Activated CD8-positive, alpha-beta memory T cell treated with anti-CD3 and anti-CD28 coated beads, Interleukin-2, amount 50 U/mL, for 24 hours (primary cell): ENCODE measurements at regions not wholly inside any gene's neighbourhood (a gene's known extent, or its start where the extent isn't known, plus 50 kb on each side); places are given as distances from the start of the nearest gene placed in this dataset.

ENCODE experiments used
- DNase-seq: peaks from one replicate; pipeline ENCODE4 v3.0.0-alpha.2; 2020; ENCODE audit errors: extremely low read depth

DNA sequence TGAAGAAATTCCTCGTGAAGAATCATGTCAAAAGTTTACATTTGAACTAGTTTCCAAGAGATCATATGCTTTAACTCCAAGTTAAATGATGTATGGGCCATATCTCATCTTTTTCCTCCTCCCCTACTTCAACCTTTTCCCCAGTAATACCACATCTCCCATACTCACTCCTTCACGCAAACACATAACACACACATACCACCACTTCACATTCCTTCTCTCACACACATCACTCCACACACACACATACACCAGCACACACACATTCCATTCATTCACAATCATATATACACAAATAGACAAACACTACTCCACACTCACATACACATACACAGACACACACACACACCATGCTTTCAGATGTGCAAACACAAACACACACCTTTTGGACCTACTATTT is 769.0 kb upstream of the NR2F2 start:
- no peak for DNase-seq

DNA sequence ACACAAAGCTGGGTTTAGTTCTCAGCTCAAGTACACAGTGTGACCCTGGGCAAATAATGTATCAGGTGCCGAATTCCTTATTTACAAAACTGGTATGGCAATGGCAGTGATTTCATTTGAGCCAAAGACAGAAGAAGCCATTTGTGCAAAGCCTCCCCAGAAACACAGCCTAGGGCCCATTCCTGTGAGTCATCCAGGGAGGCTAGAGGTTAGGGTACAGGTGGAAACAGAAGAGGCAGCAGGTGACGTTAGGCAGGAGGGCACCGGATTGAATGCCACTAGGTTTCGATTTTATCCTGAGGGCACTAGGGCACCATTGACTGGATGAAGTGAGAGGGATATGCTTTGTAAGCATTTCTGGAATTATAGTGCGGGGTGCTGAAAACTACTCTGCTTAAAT is 766.9 kb upstream of the NR2F2 start:
- no peak for DNase-seq

DNA sequence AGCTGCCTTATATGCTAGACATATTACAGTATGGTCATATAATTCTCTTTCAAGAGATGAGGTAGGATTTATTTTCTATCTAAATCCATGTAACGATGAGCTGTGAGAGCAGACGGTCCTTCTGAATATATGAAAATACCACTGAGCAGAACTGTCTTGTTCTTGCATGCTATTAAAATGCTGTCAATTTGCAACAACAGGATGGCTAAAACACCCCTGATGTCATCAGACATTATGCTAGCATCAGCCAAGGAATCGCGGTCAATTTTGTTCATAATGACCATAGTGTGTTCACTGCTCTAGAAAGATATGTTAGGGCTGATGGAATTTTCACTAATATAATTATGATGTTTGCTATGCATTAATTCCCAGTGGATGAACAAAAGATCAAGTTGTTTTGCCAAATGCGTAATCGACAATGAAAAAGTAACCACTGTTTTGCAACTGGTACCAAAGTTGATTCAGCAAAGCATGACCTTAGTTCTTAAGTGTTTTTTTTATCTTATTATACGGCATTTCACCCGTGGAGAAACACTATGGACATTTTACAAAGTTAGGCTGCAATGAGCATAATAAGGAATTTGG is 765.4 kb upstream of the NR2F2 start:
- DNase-seq: no peak

DNA sequence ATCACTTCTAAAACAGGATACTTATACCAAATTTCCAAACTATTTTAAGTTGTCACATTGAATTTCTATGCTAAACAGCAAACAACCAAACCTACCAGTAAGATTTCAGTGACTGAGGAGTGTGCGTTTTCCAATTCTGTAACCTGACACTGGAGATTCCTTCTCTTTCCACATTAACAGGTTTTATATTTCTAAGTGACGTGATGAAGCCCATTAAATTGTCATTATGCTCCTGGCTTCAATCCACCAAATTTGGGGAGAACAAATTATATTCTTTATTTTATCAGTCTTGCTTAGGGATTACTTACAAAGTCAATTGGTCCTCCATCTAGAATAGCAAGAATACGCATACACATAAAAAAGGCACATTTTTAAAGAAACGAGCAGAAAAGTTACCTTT is 764.8 kb upstream of the NR2F2 start:
- DNase-seq: no peak

DNA sequence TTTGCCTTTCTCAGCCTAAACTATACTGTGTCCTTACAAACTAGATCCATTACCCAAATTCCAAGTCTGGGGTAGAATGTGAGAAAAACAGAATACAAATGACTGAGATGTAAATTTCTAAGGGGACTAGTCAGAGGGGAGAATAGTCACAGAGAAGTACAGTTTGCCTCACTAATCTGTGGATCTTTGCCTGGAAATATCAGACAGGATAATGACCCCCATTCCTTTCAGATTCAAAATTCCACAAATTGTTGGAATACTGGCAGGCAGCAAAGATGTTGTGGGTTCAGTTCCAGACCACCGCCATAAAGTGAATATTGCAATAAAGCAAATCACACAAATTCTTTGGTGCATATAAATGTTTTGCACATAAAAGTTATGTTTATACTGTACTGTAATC is 762.8 kb upstream of the NR2F2 start:
- DNase-seq: no peak

DNA sequence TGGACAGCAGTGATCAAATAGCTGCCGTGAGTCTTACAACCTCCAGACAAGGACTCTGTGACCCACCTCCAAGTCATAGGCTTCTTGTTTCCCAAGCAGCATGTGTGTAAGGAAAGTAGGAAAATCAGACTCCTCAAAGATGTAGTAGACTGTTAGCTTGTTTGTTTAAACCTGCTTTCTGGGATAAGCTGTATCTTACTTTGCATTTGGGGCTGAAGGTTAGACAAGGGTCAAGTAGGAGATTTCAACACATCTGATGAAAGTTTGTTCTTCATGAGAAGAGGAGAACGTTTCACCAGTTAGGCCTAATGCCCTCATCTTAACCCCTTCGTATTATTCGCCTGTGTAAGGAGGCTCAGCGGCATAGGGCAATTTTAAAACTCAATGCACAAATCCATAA is 756.4 kb upstream of the NR2F2 start:
- no peak for DNase-seq

DNA sequence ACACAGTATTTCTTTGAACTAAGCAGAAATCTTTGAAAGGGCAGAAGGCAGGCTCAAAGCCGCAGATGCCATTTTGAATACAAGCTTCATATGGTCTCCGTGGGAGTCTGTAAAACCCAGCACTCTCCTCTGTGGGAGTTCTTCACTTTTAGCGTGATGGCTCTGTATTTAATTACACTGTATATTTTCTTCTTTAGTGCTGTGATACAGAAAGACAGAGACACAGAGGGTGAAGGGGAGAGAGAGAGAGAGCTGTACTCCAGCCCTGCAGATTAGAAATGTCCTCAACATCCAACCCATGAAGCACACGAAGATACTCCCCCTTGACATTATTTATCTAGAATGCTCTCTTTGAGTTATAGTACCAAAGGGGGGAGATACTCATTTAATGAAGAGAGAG is 752.6 kb upstream of the NR2F2 start:
- no peak for DNase-seq

DNA sequence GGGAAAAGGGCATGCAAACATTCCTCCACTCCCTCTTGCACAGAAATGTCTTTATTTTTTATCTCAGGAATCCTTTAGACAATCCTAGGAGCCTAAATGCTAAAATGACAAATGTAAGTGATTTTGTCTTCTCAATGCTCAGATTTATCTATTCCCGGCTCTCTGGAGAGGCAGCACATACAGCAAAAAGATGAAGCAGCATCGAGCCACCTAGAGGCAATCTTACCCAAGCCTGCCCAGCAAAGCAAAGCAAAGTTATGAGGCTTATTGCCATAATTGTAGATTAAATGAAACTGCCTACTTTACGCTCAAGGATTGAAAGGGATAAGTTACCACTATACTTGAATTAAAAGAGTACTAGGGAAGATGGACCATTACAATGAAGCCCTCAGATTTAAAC is 750.4 kb upstream of the NR2F2 start:
- no peak for DNase-seq

DNA sequence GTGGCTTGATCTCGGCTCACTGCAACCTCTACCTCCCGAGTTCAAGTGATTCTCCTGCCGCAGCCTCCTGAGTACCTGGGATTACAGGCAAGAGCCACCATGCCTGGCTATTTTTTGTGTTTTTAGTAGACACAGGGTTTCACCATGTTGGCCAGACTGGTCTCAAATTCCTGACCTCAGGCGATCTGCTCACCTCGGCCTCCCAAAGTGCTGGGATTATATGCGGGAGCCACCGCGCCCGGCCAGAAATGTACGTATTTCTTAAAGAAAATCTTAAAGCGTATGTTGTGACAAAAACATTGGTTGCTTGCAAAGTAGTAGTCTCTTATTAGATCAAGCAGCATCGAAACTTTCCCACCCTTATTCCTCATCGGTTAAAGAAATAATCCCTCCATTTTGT is 748.9 kb upstream of the NR2F2 start:
- no peak for DNase-seq

DNA sequence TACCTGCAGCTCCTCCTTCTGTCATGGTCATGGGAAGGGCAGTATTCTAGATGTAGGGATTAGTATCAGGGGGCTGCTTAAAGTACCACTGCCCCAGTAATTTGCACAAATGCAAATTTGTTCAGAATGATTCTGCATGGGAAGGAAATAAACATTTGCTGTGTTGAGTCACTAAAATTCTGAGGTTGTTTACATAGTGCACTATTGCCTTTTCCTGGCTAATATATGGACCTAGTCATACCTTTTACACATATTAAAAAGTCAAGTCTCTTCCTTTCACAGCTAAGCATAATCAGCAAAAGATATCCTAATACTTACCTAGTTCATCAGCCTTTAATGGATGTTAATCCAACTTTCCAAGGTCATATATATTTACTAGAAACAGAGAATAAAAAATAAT is 746.4 kb upstream of the NR2F2 start:
- no peak for DNase-seq

DNA sequence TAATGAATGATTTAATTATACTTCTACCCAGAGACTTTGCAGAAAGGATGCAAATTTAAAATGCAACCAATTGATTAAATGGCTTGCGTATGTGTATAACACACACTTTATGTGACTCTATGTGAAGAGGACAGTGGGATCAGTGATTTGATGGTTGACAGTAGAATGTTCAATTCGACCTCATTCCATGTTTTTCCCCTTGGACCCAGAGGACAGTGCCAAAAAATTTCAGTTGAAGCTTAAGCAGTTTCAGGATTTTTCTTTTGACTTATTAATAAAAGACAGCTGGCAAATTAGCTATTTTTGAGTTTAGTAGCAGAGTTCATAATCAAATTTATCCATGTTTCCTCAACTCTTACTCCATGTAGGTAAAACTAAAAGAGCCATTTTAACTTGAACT is 742.4 kb upstream of the NR2F2 start:
- no peak for DNase-seq

DNA sequence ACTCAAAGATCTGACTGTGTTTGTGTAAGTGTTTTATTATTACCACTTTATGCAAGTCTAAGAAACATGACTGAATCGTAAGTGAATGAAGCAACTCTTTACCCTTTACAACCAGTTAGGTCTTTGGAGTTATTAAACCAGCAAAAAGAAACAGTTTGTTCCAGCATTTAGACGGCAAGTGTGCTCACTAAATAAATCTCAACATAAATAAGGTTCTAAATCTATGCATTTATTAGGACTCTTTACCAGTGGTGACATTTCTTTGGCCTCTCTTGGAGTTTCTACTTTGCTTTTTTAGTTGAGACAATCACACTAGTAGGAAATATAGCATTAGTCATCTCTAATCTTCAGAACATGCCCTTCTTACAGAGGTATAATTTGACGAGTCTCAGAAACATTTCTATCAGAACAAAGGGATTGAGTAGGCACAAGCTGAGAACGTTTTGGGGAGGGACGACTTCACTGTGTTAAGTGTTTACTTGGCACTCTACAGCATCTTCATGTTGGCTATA is 739.9 kb upstream of the NR2F2 start:
- DNase-seq: no peak

DNA sequence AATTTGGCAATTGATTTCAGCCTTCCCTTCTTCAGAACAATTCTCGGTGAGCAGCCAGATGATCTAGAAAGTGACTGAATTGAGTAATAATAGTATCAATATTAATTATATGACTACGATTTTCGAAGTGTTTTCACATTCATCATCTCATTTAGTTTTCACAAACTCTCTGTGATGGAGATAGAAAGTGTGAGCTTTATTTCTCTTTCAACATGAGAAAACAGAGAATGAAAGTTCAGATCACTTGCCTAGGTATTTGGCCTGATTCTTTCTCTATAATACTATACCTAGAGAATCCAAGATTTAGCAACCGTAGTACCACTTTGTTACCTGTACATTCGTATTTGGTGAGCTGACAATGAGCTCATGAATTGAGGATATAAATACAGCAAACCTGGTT is 739.2 kb upstream of the NR2F2 start:
- DNase-seq: no peak

DNA sequence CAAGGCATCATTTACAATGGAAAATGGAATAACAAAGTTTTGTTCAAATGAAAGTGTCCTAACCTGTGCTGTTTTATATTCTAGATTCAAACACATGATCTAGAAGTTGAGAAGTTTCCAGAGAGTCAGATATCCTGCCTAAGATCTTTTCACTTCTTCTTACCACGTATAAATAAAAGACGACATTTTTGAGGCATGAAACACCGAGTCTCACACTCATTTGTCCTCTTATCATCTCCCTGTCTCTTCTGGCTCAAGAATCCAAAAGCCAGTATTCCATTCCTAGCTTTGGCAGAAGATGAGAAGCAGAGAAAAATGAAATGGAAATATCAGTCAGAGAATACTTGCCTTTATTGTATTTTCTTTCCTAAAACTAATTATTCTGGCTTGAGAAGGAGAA is 738.6 kb upstream of the NR2F2 start:
- no peak for DNase-seq

DNA sequence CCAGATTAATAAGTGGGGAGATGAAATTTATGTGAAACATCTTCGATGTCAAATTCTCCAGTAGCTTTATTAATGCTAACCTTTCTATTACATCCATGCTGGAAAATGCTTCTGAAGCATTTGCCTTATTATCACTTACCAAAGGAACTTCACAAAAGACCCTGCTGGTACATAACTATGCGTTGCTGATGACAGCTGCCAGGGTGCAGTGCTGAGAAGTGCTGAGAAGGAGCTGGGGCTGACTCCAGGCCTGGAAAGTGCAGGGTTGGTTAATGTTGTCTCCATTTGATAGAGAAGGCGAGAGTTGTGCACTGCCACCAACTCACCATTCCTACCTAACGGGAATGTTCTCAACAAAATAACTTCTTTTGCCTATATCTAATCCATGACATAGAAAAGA is 736.0 kb upstream of the NR2F2 start:
- DNase-seq: no peak

DNA sequence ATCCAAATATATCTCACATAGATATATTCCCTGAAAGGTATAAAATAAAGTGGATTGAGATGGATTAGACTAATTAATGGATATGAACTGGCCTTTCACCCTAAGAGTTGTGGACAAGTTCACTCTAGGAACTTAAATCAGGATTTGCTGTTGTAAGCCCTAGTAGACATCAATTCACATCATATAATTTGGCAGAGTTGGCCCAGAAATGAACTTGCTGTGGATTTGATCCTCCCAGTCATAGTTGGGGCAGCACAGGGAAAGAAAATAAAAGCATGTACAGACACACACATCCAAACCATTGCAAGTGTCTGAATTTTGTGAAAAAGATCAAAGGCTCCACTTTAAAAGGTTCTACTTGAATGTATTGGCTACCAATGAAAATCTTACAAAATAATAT is 734.7 kb upstream of the NR2F2 start:
- no peak for DNase-seq

DNA sequence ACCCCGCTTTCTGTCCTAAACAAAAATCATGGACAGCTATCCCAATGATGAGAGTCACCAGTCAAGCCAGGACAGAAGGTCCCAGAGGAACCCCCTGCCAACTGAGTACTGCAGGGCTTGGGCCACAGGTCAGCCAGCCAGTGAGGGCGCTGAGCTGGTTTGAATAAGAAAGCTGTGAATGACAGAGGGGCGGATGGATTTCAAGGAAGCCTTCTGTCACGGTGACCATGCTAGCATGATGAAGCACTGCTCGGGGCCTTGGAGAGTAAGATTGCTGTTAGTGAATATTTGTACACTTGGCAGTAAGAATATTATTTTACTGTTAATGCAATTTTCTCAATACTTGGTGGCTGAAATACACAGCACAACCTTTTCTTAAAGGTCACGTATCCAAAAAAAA is 734.0 kb upstream of the NR2F2 start:
- no peak for DNase-seq

DNA sequence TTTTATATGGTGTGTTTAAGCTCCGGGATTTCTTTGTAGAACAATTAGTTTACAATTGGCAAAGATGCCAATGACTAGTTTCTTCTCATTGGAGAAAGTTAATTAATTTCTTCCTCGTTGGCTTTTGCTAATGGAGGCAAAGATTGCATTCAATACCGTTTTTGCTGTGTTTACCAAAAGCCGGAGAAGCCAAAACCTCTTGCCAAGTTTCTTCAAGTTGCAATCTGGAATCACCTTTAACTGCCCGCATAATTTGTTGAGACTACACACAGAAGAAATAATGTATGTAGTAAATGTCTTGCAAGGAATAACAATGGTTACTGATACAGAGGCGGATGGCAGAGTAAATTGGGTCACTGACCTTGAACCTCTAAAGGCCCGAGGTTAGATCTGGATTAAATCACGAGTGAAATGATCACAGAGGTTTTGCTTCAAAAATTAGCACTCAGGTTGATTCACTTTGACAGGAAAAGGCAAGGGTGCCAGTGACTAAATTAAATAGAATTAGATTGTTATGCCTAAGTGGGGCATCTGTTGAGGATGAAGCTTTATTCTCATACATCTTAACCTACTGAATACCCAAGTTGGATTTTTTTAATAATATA is 732.1 kb upstream of the NR2F2 start:
- no peak for DNase-seq

DNA sequence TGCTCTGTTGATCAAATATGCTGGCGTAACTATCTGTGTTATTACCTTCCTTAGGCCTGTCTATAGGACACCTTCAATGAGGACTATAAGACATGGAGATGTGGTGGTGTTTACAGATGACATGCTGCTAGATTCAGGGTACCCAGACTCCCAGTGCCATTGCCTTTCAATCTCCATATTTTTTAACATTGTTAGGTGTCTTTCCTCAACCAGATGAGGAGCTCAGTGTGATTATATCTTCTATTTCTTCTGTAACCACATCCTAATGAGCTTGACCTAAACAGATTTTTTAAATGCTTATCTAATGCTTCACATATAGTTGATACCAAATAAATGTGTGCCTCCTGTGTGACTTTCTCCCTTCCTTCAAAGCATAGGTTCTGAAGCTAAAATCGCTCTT is 730.1 kb upstream of the NR2F2 start:
- no peak for DNase-seq

DNA sequence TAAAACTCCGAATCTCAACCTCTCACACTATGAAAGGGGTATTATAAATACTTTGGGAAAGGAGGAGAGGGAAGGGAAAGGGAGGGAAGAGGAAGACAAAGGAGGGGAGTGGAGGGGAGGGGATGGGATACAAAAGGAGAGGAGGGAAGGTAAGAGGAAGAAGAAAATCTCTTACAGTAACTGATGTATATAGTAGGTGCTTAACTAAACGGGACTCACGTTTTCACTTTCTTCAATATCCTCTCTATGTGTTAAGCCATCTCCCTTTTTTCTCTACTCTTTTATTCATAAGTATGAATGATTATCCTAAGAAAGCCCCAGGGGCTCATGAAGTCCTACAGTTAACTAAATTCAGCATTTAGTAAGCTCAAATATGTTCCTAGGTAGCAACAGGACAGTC is 729.6 kb upstream of the NR2F2 start:
- DNase-seq: no peak

DNA sequence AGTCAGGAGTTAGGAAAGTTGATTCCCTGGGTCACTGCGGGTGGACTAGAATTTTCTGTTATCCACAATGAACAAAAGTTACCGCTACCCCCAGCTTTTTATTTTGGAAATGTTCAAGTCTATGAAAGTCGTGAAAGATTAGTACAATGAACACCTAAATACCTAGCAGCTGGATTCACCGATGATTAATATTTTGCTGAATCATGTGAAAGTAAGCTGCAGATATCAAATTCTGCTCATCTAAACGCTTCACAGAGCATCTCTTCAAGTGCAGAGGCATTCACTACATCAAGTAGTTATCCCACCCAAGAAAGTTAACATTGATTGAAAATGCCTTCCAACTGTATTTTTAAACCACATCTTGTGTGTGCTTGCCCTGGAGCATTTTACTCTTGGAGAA is 729.0 kb upstream of the NR2F2 start:
- no peak for DNase-seq

DNA sequence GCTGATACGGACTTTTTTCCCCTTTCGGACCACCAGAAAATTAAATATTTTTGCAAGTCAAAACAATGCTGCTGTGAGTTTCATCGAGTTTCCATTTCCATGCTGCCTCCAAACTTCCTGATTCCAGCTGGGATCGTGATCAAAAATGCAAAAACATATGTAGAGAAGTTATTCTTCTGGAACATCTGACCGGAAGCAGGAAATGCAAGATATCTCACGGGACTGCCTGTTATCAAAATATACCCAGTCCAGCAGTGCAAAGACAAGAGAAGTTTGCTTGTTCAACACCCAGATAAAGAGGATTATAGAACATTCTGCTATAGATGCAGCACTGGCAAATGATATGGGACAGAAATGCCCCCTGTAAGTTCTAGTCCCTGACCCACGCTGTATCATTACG is 726.7 kb upstream of the NR2F2 start:
- DNase-seq: no peak

DNA sequence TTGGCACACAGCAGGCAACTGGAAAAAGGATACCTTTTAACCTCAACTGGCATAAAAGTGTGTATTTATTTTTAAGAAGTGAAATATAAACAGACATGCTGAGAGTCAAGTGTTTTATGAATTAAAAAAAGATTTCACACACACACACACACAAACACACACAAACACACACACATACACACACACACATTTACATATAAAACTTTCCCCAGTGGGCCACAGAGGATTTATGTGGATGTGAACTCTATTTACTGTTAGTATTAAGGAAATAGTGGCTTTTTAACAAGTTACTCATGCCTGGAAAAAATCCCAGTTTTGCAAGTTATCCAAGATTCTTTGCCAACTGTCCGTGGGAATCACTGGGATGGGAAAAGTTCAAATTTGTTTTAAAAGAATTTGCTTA is 725.9 kb upstream of the NR2F2 start:
- no peak for DNase-seq

DNA sequence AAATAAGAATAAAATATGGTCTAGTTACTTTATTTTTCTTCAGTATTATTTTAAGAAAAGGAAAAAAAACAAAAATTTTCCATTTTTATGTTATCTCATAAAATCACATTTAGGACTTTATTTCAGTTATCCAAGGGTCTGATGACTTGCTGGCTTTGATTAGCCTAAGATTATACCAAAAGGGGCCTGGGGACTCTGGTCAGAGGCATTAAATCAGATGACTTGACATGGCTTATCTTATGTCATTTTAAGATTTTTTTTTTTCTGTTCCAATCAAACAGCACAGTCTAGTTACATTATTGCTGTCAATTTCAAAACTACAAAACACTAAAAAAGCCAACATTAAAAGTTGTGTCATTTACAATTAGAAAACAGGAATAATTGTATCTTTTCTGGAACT is 725.4 kb upstream of the NR2F2 start:
- no peak for DNase-seq
